ENCODE measurements at regions not wholly inside any gene's neighbourhood (a gene's known extent, or its start where the extent isn't known, plus 50 kb on each side); places are given as distances from the start of the nearest gene placed in this dataset.

GRCh38 chr2:158907926-158908456 lies 60.4 kb upstream of the TANC1 start:
- no peak for TF ChIP-seq REST (IDR thresholded peaks at IDR 0.05; ENCODE audit: low read depth)
- no peak for TF ChIP-seq TAF1 (IDR thresholded peaks at IDR 0.05; ENCODE audit: low read depth)
- TF ChIP-seq YY1 (IDR thresholded peaks at IDR 0.05; ENCODE audit: low read depth) = no peak
- no peak for TF ChIP-seq ZBTB7A (IDR thresholded peaks at IDR 0.05; ENCODE audit: low read depth)
- no peak for TF ChIP-seq TEAD4 (IDR thresholded peaks at IDR 0.05)
- TF ChIP-seq USF1 (IDR thresholded peaks at IDR 0.05) = no peak
- no peak for TF ChIP-seq TCF12 (IDR thresholded peaks at IDR 0.05; ENCODE audit: low read depth)
- no peak for TF ChIP-seq NFIC (IDR thresholded peaks at IDR 0.05)

- TF ChIP-seq TEAD4 (IDR thresholded peaks at IDR 0.05) = no peak
- TF ChIP-seq TAF1 (IDR thresholded peaks at IDR 0.05; ENCODE audit: low read depth) = no peak
- TF ChIP-seq YY1 (IDR thresholded peaks at IDR 0.05; ENCODE audit: low read depth) = no peak
- TF ChIP-seq EGR1 (IDR thresholded peaks at IDR 0.05) = no peak
- TF ChIP-seq TCF12 (IDR thresholded peaks at IDR 0.05; ENCODE audit: low read depth) = no peak
- no peak for TF ChIP-seq RAD21 (IDR thresholded peaks at IDR 0.05; ENCODE audit: low read depth)
- TF ChIP-seq USF1 (IDR thresholded peaks at IDR 0.05) = no peak
- no peak for TF ChIP-seq CEBPB (IDR thresholded peaks at IDR 0.05)
- no peak for TF ChIP-seq CREB1 (IDR thresholded peaks at IDR 0.05; ENCODE audit: low read depth)
- no peak for TF ChIP-seq ZBTB7A (IDR thresholded peaks at IDR 0.05; ENCODE audit: low read depth)
- TF ChIP-seq FOXM1 (IDR thresholded peaks at IDR 0.05; ENCODE audit: borderline replicate concordance, low read depth) = no peak
- TF ChIP-seq REST (IDR thresholded peaks at IDR 0.05; ENCODE audit: low read depth) = no peak
- TF ChIP-seq EP300 (IDR thresholded peaks at IDR 0.05; ENCODE audit: borderline replicate concordance) = no peak
- TF ChIP-seq NFIC (IDR thresholded peaks at IDR 0.05) = no peak
- no peak for TF ChIP-seq MAX (IDR thresholded peaks at IDR 0.05)
Observed at GRCh38 chr2:158912112-158912511, 56.3 kb upstream of the TANC1 start.

GRCh38 chr2:158912765-158913164 lies 55.7 kb upstream of the TANC1 start:
- TF ChIP-seq EGR1 (IDR thresholded peaks at IDR 0.05) (no peak), TEAD4 (IDR thresholded peaks at IDR 0.05) (no peak)

- TF ChIP-seq USF1 (IDR thresholded peaks at IDR 0.05) = no peak
- no peak for TF ChIP-seq EP300 (IDR thresholded peaks at IDR 0.05; ENCODE audit: borderline replicate concordance)
- TF ChIP-seq MAX (IDR thresholded peaks at IDR 0.05) = no peak
- no peak for TF ChIP-seq TEAD4 (IDR thresholded peaks at IDR 0.05)
- no peak for TF ChIP-seq FOXM1 (IDR thresholded peaks at IDR 0.05; ENCODE audit: borderline replicate concordance, low read depth)
- no peak for TF ChIP-seq TCF12 (IDR thresholded peaks at IDR 0.05; ENCODE audit: low read depth)
- TF ChIP-seq RAD21 (IDR thresholded peaks at IDR 0.05; ENCODE audit: low read depth) = no peak
- TF ChIP-seq EGR1 (IDR thresholded peaks at IDR 0.05) = no peak
- no peak for TF ChIP-seq REST (IDR thresholded peaks at IDR 0.05; ENCODE audit: low read depth)
- TF ChIP-seq ZBTB7A (IDR thresholded peaks at IDR 0.05; ENCODE audit: low read depth) = no peak
- no peak for TF ChIP-seq TAF1 (IDR thresholded peaks at IDR 0.05; ENCODE audit: low read depth)
- TF ChIP-seq CEBPB (IDR thresholded peaks at IDR 0.05) = no peak
- TF ChIP-seq YY1 (IDR thresholded peaks at IDR 0.05; ENCODE audit: low read depth) = no peak
- TF ChIP-seq CREB1 (IDR thresholded peaks at IDR 0.05; ENCODE audit: low read depth) = no peak
- no peak for TF ChIP-seq NFIC (IDR thresholded peaks at IDR 0.05)
Observed at GRCh38 chr2:158914066-158914465, 54.4 kb upstream of the TANC1 start.
